WTC11 (cell line): ENCODE measurements at regions not wholly inside any gene's neighbourhood (a gene's known extent, or its start where the extent isn't known, plus 50 kb on each side); places are given as distances from the start of the nearest gene placed in this dataset.

Experiments
- ATAC-seq: fragments of 200-7000 bp; cut with Tn5 transposase; 2 replicates; pipeline ENCODE4 v1.10.0; 2021; ENCODE audit warnings: mild to moderate bottlenecking, moderate library complexity
- CTCF ChIA-PET: fragments of 300-600 bp; sonication (Branson Sonifier 250); formaldehyde crosslinking; loops from one replicate; lab custom pipeline; 2021; ENCODE audit warnings: antibody characterized with exemption; lab: Charles Lee
- POLR2A ChIA-PET: fragments of 350-600 bp; sonication (Branson Sonifier 250); formaldehyde crosslinking; loops from one replicate; lab custom pipeline; 2021; ENCODE audit warnings: antibody characterized with exemption; lab: Charles Lee
- DNase-seq: peaks from one replicate; pipeline ENCODE4 v3.0.0; 2021; ENCODE audit warnings: low spot score
- H3K27ac Mint-ChIP-seq: 2 replicates; pipeline ENCODE4 v1.8.0; 2021; ENCODE audit warnings: mixed read lengths
- H3K27me3 Mint-ChIP-seq: 2 replicates; pipeline ENCODE4 v1.8.0; 2021; ENCODE audit warnings: low read depth, mild to moderate bottlenecking, moderate library complexity, mixed read lengths
- H3K36me3 Mint-ChIP-seq: 2 replicates; pipeline ENCODE4 v1.8.0; 2021; ENCODE audit warnings: mixed read lengths
- H3K4me1 Mint-ChIP-seq: 2 replicates; pipeline ENCODE4 v1.8.0; 2022; ENCODE audit warnings: mixed read lengths
- H3K4me3 Mint-ChIP-seq: 2 replicates; pipeline ENCODE4 v1.8.0; 2021; ENCODE audit warnings: mild to moderate bottlenecking, moderate library complexity, mixed read lengths
- H3K9me3 Mint-ChIP-seq: 2 replicates; pipeline ENCODE4 v1.8.0; 2021; ENCODE audit warnings: mixed read lengths
- ARID4B ChIP-seq: sonication (generic); formaldehyde crosslinking; IDR thresholded peaks from 2 replicates; pipeline ENCODE4 v1.8.0; 2023; ENCODE audit warnings: missing genetic modification reagents, mild to moderate bottlenecking, borderline replicate concordance
- CREM ChIP-seq: sonication (generic); formaldehyde crosslinking; IDR thresholded peaks from 2 replicates; pipeline ENCODE4 v1.8.1; 2022; ENCODE audit warnings: mild to moderate bottlenecking, missing genetic modification reagents, moderate library complexity
- CTCF ChIP-seq: fragments of 200-600 bp; IDR thresholded peaks from 2 replicates; pipeline ENCODE4 v1.8.0; 2022; ENCODE audit warnings: antibody characterized with exemption
- ELF4 ChIP-seq: sonication (generic); formaldehyde crosslinking; IDR thresholded peaks from 2 replicates; pipeline ENCODE4 v1.8.1; 2022; ENCODE audit warnings: low read depth, mild to moderate bottlenecking, moderate library complexity, missing genetic modification reagents
- EMX1 ChIP-seq: fragments of 250-450 bp; sonication (Bioruptor Pico); IDR thresholded peaks from 2 replicates; pipeline ENCODE4 v1.8.0; 2021; ENCODE audit warnings: mild to moderate bottlenecking
- NFYB ChIP-seq: sonication (generic); formaldehyde crosslinking; conservative IDR thresholded peaks from 2 replicates; pipeline ENCODE4 v1.8.0; 2022; ENCODE audit warnings: low read depth, missing genetic modification reagents
- NR3C1 ChIP-seq: sonication (generic); formaldehyde crosslinking; conservative IDR thresholded peaks from 2 replicates; pipeline ENCODE4 v1.8.1; 2023; ENCODE audit warnings: low read depth, mild to moderate bottlenecking, missing genetic modification reagents
- TEAD1 ChIP-seq: sonication (generic); formaldehyde crosslinking; IDR thresholded peaks from 2 replicates; pipeline ENCODE4 v1.8.0; 2022; ENCODE audit warnings: mild to moderate bottlenecking, missing genetic modification reagents
- ZNF121 ChIP-seq: sonication (generic); formaldehyde crosslinking; IDR thresholded peaks from 2 replicates; pipeline ENCODE4 v1.8.0; 2023; ENCODE audit warnings: missing genetic modification reagents
- ZNF423 ChIP-seq: fragments of 250-450 bp; sonication (Bioruptor Pico); IDR thresholded peaks from 2 replicates; pipeline ENCODE4 v2.1.2; 2022; ENCODE audit warnings: mild to moderate bottlenecking, moderate library complexity
- TF ChIP-seq, protein P1 (sequence below): sonication (generic); formaldehyde crosslinking; IDR thresholded peaks from 2 replicates; pipeline ENCODE4 v1.8.1; 2023; ENCODE audit warnings: mild to moderate bottlenecking, missing genetic modification reagents, moderate library complexity
- TF ChIP-seq, protein P2 (sequence below): sonication (generic); formaldehyde crosslinking; IDR thresholded peaks from 2 replicates; pipeline ENCODE4 v1.8.0; 2022; ENCODE audit warnings: mild to moderate bottlenecking, missing genetic modification reagents
- TF ChIP-seq, protein P3 (sequence below): sonication (generic); formaldehyde crosslinking; IDR thresholded peaks from 2 replicates; pipeline ENCODE4 v1.8.0; 2022; ENCODE audit warnings: missing genetic modification reagents
- TF ChIP-seq, protein P4 (sequence below): sonication (generic); formaldehyde crosslinking; IDR thresholded peaks from 2 replicates; pipeline ENCODE4 v1.8.1; 2022; ENCODE audit warnings: low read depth, missing genetic modification reagents, borderline replicate concordance

GRCh38 chr5:106677057-106677456 lies 993.7 kb downstream of the EFNA5 start (continued):
- no peak for TF ChIP-seq ARID4B (CRISPR knock-in tag)
- no peak for TF ChIP-seq ZNF121
- no peak for TF ChIP-seq CTCF
- no peak for TF ChIP-seq ELF4
- TF ChIP-seq TEAD1 (CRISPR knock-in tag) = no peak

GRCh38 chr5:106675687-106676086 lies 995.0 kb downstream of the EFNA5 start:
- DNase-seq (no peak), ATAC-seq (no peak)
- H3K27me3 Mint-ChIP-seq = no peaks in the 10 kb centered on the region
- TF ChIP-seq, protein P1, sequence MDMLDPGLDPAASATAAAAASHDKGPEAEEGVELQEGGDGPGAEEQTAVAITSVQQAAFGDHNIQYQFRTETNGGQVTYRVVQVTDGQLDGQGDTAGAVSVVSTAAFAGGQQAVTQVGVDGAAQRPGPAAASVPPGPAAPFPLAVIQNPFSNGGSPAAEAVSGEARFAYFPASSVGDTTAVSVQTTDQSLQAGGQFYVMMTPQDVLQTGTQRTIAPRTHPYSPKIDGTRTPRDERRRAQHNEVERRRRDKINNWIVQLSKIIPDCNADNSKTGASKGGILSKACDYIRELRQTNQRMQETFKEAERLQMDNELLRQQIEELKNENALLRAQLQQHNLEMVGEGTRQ (CRISPR knock-in tag) = no peak
- TF ChIP-seq, protein P2, sequence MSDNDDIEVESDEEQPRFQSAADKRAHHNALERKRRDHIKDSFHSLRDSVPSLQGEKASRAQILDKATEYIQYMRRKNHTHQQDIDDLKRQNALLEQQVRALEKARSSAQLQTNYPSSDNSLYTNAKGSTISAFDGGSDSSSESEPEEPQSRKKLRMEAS (CRISPR knock-in tag) = no peak
- TF ChIP-seq NFYB (no peak), EMX1 (CRISPR knock-in tag) (no peak), CTCF (no peak), ZNF423 (CRISPR knock-in tag) (no peak), CREM (CRISPR knock-in tag) (no peak), NR3C1 (CRISPR knock-in tag) (no peak)
- TF ChIP-seq, protein P3, sequence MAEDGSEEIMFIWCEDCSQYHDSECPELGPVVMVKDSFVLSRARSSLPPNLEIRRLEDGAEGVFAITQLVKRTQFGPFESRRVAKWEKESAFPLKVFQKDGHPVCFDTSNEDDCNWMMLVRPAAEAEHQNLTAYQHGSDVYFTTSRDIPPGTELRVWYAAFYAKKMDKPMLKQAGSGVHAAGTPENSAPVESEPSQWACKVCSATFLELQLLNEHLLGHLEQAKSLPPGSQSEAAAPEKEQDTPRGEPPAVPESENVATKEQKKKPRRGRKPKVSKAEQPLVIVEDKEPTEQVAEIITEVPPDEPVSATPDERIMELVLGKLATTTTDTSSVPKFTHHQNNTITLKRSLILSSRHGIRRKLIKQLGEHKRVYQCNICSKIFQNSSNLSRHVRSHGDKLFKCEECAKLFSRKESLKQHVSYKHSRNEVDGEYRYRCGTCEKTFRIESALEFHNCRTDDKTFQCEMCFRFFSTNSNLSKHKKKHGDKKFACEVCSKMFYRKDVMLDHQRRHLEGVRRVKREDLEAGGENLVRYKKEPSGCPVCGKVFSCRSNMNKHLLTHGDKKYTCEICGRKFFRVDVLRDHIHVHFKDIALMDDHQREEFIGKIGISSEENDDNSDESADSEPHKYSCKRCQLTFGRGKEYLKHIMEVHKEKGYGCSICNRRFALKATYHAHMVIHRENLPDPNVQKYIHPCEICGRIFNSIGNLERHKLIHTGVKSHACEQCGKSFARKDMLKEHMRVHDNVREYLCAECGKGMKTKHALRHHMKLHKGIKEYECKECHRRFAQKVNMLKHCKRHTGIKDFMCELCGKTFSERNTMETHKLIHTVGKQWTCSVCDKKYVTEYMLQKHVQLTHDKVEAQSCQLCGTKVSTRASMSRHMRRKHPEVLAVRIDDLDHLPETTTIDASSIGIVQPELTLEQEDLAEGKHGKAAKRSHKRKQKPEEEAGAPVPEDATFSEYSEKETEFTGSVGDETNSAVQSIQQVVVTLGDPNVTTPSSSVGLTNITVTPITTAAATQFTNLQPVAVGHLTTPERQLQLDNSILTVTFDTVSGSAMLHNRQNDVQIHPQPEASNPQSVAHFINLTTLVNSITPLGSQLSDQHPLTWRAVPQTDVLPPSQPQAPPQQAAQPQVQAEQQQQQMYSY (CRISPR knock-in tag) = no peak
- TF ChIP-seq, protein P4, sequence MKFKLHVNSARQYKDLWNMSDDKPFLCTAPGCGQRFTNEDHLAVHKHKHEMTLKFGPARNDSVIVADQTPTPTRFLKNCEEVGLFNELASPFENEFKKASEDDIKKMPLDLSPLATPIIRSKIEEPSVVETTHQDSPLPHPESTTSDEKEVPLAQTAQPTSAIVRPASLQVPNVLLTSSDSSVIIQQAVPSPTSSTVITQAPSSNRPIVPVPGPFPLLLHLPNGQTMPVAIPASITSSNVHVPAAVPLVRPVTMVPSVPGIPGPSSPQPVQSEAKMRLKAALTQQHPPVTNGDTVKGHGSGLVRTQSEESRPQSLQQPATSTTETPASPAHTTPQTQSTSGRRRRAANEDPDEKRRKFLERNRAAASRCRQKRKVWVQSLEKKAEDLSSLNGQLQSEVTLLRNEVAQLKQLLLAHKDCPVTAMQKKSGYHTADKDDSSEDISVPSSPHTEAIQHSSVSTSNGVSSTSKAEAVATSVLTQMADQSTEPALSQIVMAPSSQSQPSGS (CRISPR knock-in tag) = no peak
- H3K4me3 Mint-ChIP-seq = no peak overlapping the region
- peaks cover 4% of the 10 kb centered on the region for H3K4me1 Mint-ChIP-seq
- H3K9me3 Mint-ChIP-seq = peaks cover 14% of the 10 kb centered on the region
- ChIA-PET CTCF (no interaction called here), POLR2A (no interaction called here)
- no peaks in the 10 kb centered on the region for H3K36me3 Mint-ChIP-seq
- H3K27ac Mint-ChIP-seq = no peak overlapping the region
